Chondrocyte (in vitro differentiated cells): ENCODE measurements at regions not wholly inside any gene's neighbourhood (a gene's known extent, or its start where the extent isn't known, plus 50 kb on each side); places are given as distances from the start of the nearest gene placed in this dataset.
A peak's percentile ranks its signal among the peaks of the same experiment; 100 is the strongest.
"Not testable (repeated sequence)": the region's sequence is repeated elsewhere in the genome, so short reads cannot be mapped to it uniquely, and the experiment has no call there.

ENCODE experiments used
- DNase-seq: peaks from one replicate; pipeline ENCODE4 v3.0.0; 2021; ENCODE audit warnings: mixed read lengths, low spot score
- H3K27ac Mint-ChIP-seq: one replicate; pipeline ENCODE4 v1.8.0; 2021; ENCODE audit warnings: mild to moderate bottlenecking, moderate library complexity, mixed read lengths; ENCODE audit not compliant: unreplicated experiment
- H3K27me3 Mint-ChIP-seq: 2 replicates; pipeline ENCODE4 v1.8.0; 2021; ENCODE audit warnings: low read depth, mixed read lengths
- H3K36me3 Mint-ChIP-seq: 2 replicates; pipeline ENCODE4 v1.8.0; 2021; ENCODE audit warnings: low read depth, mixed read lengths
- H3K4me1 Mint-ChIP-seq: 2 replicates; pipeline ENCODE4 v1.8.0; 2021; ENCODE audit warnings: low read depth, mild to moderate bottlenecking, mixed read lengths
- H3K4me3 Mint-ChIP-seq: one replicate; pipeline ENCODE4 v1.8.0; 2021; ENCODE audit warnings: mild to moderate bottlenecking, moderate library complexity, mixed read lengths; ENCODE audit not compliant: unreplicated experiment
- H3K9me3 Mint-ChIP-seq: 2 replicates; pipeline ENCODE4 v1.8.0; 2021; ENCODE audit warnings: low read depth, mixed read lengths
- CTCF ChIP-seq: fragments of 200-600 bp; sonication (generic); IDR thresholded peaks from 2 replicates; pipeline ENCODE4 v1.5.0; 2021; ENCODE audit warnings: antibody characterized with exemption, mild to moderate bottlenecking, moderate library complexity

GRCh38 chr20:29079769-29080690, 2177.4 kb upstream of the DEFB115 start:
- H3K4me3 Mint-ChIP-seq = no peak overlapping the region
- H3K27me3 Mint-ChIP-seq = no peaks in the 10 kb centered on the region
- no peaks in the 10 kb centered on the region for H3K4me1 Mint-ChIP-seq
- peaks cover 57% of the 10 kb centered on the region for H3K9me3 Mint-ChIP-seq
- peak; percentile 95 for DNase-seq
- no peaks in the 10 kb centered on the region for H3K36me3 Mint-ChIP-seq
- no peak for TF ChIP-seq CTCF
- H3K27ac Mint-ChIP-seq = no peak overlapping the region

DNA sequence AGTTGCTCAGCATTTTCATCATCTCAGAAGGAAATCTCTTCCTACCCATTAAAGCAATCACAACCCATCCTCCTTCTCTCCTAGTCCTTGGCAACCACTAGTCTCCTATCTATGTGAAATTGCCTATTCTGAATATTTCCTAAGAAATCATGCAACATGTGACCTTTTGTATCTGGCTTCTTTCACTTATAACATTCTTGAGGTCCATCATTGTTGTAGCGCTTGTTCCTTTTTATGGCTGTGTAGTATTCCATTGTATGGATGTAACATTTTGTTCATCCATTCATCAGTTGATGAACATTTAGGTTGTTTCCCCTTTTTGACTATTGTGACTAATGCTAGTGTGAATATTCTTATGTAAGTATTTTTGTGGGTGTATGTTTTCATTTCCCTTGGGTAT, 2175.8 kb upstream of the DEFB115 start:
- not testable (repeated sequence) for H3K36me3 Mint-ChIP-seq, DNase-seq, H3K27ac Mint-ChIP-seq, H3K4me1 Mint-ChIP-seq, H3K4me3 Mint-ChIP-seq, H3K27me3 Mint-ChIP-seq
- H3K9me3 Mint-ChIP-seq = peaks cover 53% of the 10 kb centered on the region

DNA sequence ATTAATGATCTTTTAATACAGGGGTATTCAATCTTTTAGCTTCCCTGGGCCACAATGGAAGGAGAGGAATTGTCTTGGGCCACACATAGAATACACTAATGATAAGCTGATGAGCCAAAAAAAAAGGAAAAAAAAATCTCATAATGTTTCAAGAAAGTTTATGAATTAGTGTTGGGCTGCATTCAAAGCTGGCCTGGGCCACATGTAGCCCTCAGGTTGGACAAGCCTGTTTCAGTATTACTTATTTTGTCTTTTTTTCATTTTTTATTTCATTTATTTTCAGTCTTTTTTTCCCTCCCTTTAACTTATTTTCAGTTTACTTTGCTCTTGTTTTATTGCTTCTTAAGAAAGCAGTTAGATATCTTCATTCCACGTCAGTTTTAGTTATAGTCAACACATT, 2171.8 kb upstream of the DEFB115 start:
- Mint-ChIP-seq H3K36me3 (no peaks in the 10 kb centered on the region), H3K27me3 (no peaks in the 10 kb centered on the region), H3K9me3 (peaks cover 50% of the 10 kb centered on the region), H3K4me3 (no peak overlapping the region), H3K27ac (no peak overlapping the region), H3K4me1 (no peaks in the 10 kb centered on the region)
- no peak for TF ChIP-seq CTCF
- no peak for DNase-seq

DNA sequence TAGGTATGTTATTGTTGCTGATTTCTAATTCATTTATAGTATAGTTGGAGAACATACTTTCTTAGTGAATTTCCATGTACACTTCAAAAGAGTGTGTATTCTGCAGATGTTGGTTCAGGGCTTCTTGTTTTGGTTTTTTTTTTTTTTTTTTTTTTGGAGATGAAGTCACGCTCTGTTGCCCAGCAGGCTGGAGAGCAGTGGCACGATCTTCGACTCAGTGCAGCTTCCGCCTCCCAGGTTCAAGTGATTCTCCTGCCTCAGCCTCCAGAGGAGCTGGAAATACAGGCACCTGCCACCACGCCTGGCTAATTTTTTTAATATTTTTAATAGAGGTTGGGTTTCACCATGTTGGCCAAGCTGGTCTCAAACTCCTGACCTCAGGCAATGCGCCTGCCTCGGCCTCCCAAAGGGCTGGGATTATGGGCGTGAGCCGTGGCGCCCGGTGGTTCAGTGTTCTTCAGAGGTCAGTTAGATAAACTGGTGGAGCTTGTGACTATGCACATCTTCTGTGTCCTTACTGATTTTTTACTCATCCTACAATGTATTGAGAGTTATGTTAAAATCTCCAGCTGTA, 2171.2 kb upstream of the DEFB115 start:
- not testable (repeated sequence) for H3K4me3 Mint-ChIP-seq, H3K4me1 Mint-ChIP-seq, DNase-seq, H3K36me3 Mint-ChIP-seq, H3K27me3 Mint-ChIP-seq, H3K27ac Mint-ChIP-seq
- H3K9me3 Mint-ChIP-seq = peaks cover 53% of the 10 kb centered on the region

DNA sequence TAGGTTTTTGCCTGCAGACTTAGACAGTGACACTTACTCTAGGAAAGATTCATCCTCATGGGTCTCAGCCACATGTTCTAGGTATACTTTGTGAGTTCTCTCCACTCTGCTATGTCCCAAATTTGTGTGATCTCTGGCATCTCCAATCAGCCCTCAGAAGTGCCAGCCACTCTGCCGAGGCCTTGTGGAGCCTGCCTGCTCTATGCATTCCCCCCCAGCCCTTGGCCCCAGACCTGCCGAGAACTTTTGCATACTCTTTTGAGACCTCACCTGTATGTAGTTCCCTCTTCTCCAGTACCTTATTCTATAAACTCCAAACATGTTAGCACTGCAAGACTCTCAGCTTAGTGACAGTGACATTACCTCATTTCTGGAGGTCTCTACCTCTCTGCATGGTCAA, 2170.5 kb upstream of the DEFB115 start:
- no peak overlapping the region for H3K27ac Mint-ChIP-seq
- no peak overlapping the region for H3K4me3 Mint-ChIP-seq
- H3K27me3 Mint-ChIP-seq = no peaks in the 10 kb centered on the region
- no peaks in the 10 kb centered on the region for H3K4me1 Mint-ChIP-seq
- TF ChIP-seq CTCF = no peak
- peaks cover 50% of the 10 kb centered on the region for H3K9me3 Mint-ChIP-seq
- no peak for DNase-seq
- H3K36me3 Mint-ChIP-seq = no peaks in the 10 kb centered on the region

GRCh38 chr20:29087887-29088286, 2169.6 kb upstream of the DEFB115 start:
- H3K36me3 Mint-ChIP-seq, DNase-seq, H3K4me1 Mint-ChIP-seq, H3K4me3 Mint-ChIP-seq, H3K27ac Mint-ChIP-seq, H3K27me3 Mint-ChIP-seq: not testable (repeated sequence)
- H3K9me3 Mint-ChIP-seq = peaks cover 48% of the 10 kb centered on the region

DNA sequence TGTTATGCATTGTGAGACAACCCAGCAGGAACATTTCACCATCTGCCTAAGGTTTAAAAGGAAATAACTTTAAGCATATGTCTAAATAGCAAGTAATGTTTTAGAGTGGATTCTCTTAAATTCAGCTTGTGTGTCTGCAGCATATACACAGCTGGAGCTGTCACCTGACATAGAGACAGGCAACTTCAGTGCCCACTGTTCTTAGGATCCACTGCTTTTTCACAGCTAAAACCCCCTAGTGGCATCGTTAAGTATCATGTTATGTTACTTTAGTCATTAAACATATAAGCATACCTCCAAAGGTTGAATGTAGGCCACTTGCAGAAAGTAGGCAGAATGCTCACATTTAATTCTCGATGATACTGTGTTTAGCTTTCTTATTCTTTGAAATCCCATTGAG, 2169.0 kb upstream of the DEFB115 start:
- not testable (repeated sequence) for H3K27me3 Mint-ChIP-seq, H3K4me1 Mint-ChIP-seq, H3K27ac Mint-ChIP-seq, H3K4me3 Mint-ChIP-seq, DNase-seq, H3K36me3 Mint-ChIP-seq
- peaks cover 43% of the 10 kb centered on the region for H3K9me3 Mint-ChIP-seq

- H3K27ac Mint-ChIP-seq, H3K4me3 Mint-ChIP-seq, H3K4me1 Mint-ChIP-seq, H3K27me3 Mint-ChIP-seq, H3K36me3 Mint-ChIP-seq, DNase-seq: not testable (repeated sequence)
- peaks cover 40% of the 10 kb centered on the region for H3K9me3 Mint-ChIP-seq
Observed at GRCh38 chr20:29089409-29089808, 2168.1 kb upstream of the DEFB115 start.

DNA sequence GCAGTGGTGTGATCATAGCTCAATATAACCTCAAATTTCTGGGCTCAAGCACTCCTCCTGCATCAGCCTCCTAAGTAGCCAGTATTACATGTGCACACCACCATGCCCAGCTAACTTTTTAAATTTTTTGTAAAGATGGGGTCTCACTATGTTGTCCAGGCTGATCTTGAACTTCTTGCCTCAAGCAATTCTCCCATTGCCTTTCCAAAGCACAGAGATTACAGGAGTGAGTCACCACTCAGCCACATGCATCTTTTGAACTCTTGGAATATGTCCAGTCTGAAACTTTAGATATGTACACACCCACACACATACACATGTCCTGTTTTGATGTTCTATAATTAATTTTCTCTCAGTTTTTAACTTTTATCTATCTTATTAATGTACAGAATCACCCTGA, 2163.5 kb upstream of the DEFB115 start:
- not testable (repeated sequence) for H3K27ac Mint-ChIP-seq, H3K27me3 Mint-ChIP-seq, DNase-seq, H3K36me3 Mint-ChIP-seq, H3K4me1 Mint-ChIP-seq, H3K4me3 Mint-ChIP-seq
- H3K9me3 Mint-ChIP-seq = peaks cover 30% of the 10 kb centered on the region

DNA sequence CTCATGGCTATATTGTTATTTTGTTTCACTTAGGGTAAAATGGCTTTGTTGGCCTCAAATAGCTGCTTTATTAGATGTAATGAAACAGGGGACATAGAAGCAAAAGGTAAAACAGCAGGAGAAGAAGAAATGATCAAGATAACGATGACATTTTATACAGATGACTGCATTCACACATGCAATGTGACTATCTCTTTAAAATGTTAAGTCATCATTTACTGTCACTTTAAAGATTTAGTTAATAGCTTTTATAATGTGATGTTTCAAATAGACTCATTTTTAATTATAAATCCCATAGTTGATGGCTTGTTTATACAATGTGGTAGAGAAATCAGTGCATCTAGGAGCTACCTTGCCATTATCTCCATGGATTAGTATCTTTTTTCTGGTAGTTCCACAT, 2160.8 kb upstream of the DEFB115 start:
- DNase-seq, H3K27me3 Mint-ChIP-seq, H3K27ac Mint-ChIP-seq, H3K4me3 Mint-ChIP-seq, H3K36me3 Mint-ChIP-seq, H3K4me1 Mint-ChIP-seq: not testable (repeated sequence)
- peaks cover 28% of the 10 kb centered on the region for H3K9me3 Mint-ChIP-seq
